H9 (cell line): ENCODE measurements at regions not wholly inside any gene's neighbourhood (a gene's known extent, or its start where the extent isn't known, plus 50 kb on each side); places are given as distances from the start of the nearest gene placed in this dataset.
A peak's percentile ranks its signal among the peaks of the same experiment; 100 is the strongest.

Source experiments
- DNase-seq: peaks from one replicate; pipeline ENCODE4 v3.0.0-alpha.2; 2017
- H2AFZ ChIP-seq: one replicate; pipeline ENCODE4 v1.6.1; 2013; ENCODE audit warnings: mild to moderate bottlenecking, low read length, control low read depth, moderate library complexity
- H2AK5ac ChIP-seq: 2 replicates; pipeline ENCODE4 v1.6.1; 2013; ENCODE audit warnings: low read length, control low read depth, mixed read lengths; ENCODE audit not compliant: insufficient read length
- H2BK120ac ChIP-seq: one replicate; pipeline ENCODE4 v1.6.1; 2013; ENCODE audit warnings: low read depth, mild to moderate bottlenecking, low read length, control low read depth, inconsistent platforms; ENCODE audit not compliant: poor library complexity, severe bottlenecking
- H2BK12ac ChIP-seq: 2 replicates; pipeline ENCODE4 v1.6.1; 2013; ENCODE audit warnings: low read length, control low read depth, mixed read lengths, low read depth; ENCODE audit not compliant: insufficient read length
- H2BK15ac ChIP-seq: 2 replicates; pipeline ENCODE4 v1.6.1; 2013; ENCODE audit warnings: low read depth, low read length, control low read depth
- H2BK20ac ChIP-seq: one replicate; pipeline ENCODE4 v1.6.1; 2013; ENCODE audit warnings: low read depth, mild to moderate bottlenecking, low read length, control low read depth, inconsistent platforms; ENCODE audit not compliant: poor library complexity, severe bottlenecking
- H2BK5ac ChIP-seq: 2 replicates; pipeline ENCODE4 v1.6.1; 2013; ENCODE audit warnings: low read length, control low read depth, mixed read lengths; ENCODE audit not compliant: insufficient read length
- H3K14ac ChIP-seq: 2 replicates; pipeline ENCODE4 v1.6.1; 2013; ENCODE audit warnings: low read length, control low read depth; ENCODE audit not compliant: insufficient read depth
- H3K18ac ChIP-seq: 2 replicates; pipeline ENCODE4 v1.6.1; 2013; ENCODE audit warnings: low read depth, mild to moderate bottlenecking, mixed read lengths, low read length, control low read depth; ENCODE audit not compliant: insufficient read length
- H3K23ac ChIP-seq: 2 replicates; pipeline ENCODE4 v1.6.1; 2013; ENCODE audit warnings: low read length, control low read depth, mixed read lengths, low read depth; ENCODE audit not compliant: insufficient read length
- H3K23me2 ChIP-seq: 2 replicates; pipeline ENCODE4 v1.6.1; 2013; ENCODE audit warnings: low read depth, mild to moderate bottlenecking, mixed read lengths, low read length, control low read depth; ENCODE audit not compliant: insufficient read length, poor library complexity, severe bottlenecking
- H3K27ac ChIP-seq: 2 replicates; pipeline ENCODE4 v1.5.1; 2013; ENCODE audit warnings: low read length, control low read depth, mixed read lengths, low read depth; ENCODE audit not compliant: insufficient read length
- H3K27me3 ChIP-seq: 2 replicates; pipeline ENCODE4 v1.6.1; 2013; ENCODE audit warnings: low read length, control low read depth, inconsistent platforms; ENCODE audit not compliant: insufficient read depth
- H3K4ac ChIP-seq: 2 replicates; pipeline ENCODE4 v1.6.1; 2013; ENCODE audit warnings: low read depth, mild to moderate bottlenecking, control low read depth, inconsistent platforms, low read length, moderate library complexity
- H3K4me1 ChIP-seq: 2 replicates; pipeline ENCODE4 v1.6.1; 2013; ENCODE audit warnings: low read length, control low read depth, inconsistent platforms; ENCODE audit not compliant: insufficient read depth
- H3K4me2 ChIP-seq: 2 replicates; pipeline ENCODE4 v1.6.1; 2013; ENCODE audit warnings: low read length, control low read depth, mixed read lengths; ENCODE audit not compliant: insufficient read length, insufficient read depth
- H3K56ac ChIP-seq: 2 replicates; pipeline ENCODE4 v1.6.1; 2013; ENCODE audit warnings: low read depth, mild to moderate bottlenecking, mixed read lengths, low read length, control low read depth; ENCODE audit not compliant: insufficient read length
- H3K79me1 ChIP-seq: 2 replicates; pipeline ENCODE4 v1.6.1; 2013; ENCODE audit warnings: low read depth, mild to moderate bottlenecking, moderate library complexity, low read length, control low read depth, inconsistent platforms; ENCODE audit not compliant: insufficient read depth, poor library complexity, severe bottlenecking
- H3K79me2 ChIP-seq: 2 replicates; pipeline ENCODE4 v1.6.1; 2013; ENCODE audit warnings: low read length, control low read depth, inconsistent platforms; ENCODE audit not compliant: insufficient read depth
- H3K9ac ChIP-seq: 2 replicates; pipeline ENCODE4 v1.6.1; 2013; ENCODE audit warnings: low read length, control low read depth, mixed read lengths; ENCODE audit not compliant: insufficient read length; ENCODE audit errors: extremely low read depth
- H3K9me3 ChIP-seq: one replicate; pipeline ENCODE4 v1.6.1; 2013; ENCODE audit warnings: low read depth, low read length, inconsistent platforms; ENCODE audit not compliant: control insufficient read depth
- H3T11ph ChIP-seq: one replicate; pipeline ENCODE4 v1.6.1; 2013; ENCODE audit warnings: mild to moderate bottlenecking, low read length, control low read depth, inconsistent platforms
- H4K20me1 ChIP-seq: one replicate; pipeline ENCODE4 v1.6.1; 2013; ENCODE audit not compliant: control insufficient read depth, insufficient read length, insufficient read depth
- H4K5ac ChIP-seq: 2 replicates; pipeline ENCODE4 v1.6.1; 2013; ENCODE audit warnings: low read depth, mild to moderate bottlenecking, mixed read lengths, low read length, control low read depth; ENCODE audit not compliant: insufficient read length
- H4K8ac ChIP-seq: replicated peaks from 2 replicates; pipeline ENCODE4 v1.6.1; 2013; ENCODE audit warnings: low read length, control low read depth, mixed read lengths, low read depth; ENCODE audit not compliant: insufficient read length
- H4K91ac ChIP-seq: 2 replicates; pipeline ENCODE4 v1.6.1; 2013; ENCODE audit warnings: low read depth, mild to moderate bottlenecking, moderate library complexity, mixed read lengths, low read length, control low read depth; ENCODE audit not compliant: insufficient read length
- H3K27ac Mint-ChIP-seq, 3 experiments: 2 replicates in 2 of 3; 3 replicates in 1 of 3; pipeline ENCODE4 v1.8.0; 2020 to 2021; ENCODE audit warnings: mixed read lengths in 3 of 3, mild to moderate bottlenecking in 1 of 3, moderate library complexity in 1 of 3
- H3K27me3 Mint-ChIP-seq: 2 replicates; pipeline ENCODE4 v1.8.0; 2021; ENCODE audit warnings: low read depth, mild to moderate bottlenecking, moderate library complexity, mixed read lengths
- H3K36me3 Mint-ChIP-seq, 3 experiments: 2 replicates in 2 of 3; 3 replicates in 1 of 3; pipeline ENCODE4 v1.8.0; 2020 to 2021; ENCODE audit warnings: low read depth in 3 of 3, mixed read lengths in 3 of 3; ENCODE audit not compliant: insufficient read depth in 1 of 3
- H3K4me1 Mint-ChIP-seq, 2 experiments: 2 replicates each; pipeline ENCODE4 v1.8.0; 2020; ENCODE audit warnings: mixed read lengths in 2 of 2
- H3K4me3 Mint-ChIP-seq, 2 experiments: 2 replicates in 1 of 2; 3 replicates in 1 of 2; pipeline ENCODE4 v1.8.0; 2020 to 2021; ENCODE audit warnings: mild to moderate bottlenecking in 2 of 2, mixed read lengths in 2 of 2, moderate library complexity in 1 of 2
- H3K9me3 Mint-ChIP-seq, 2 experiments: 2 replicates in 1 of 2; 3 replicates in 1 of 2; pipeline ENCODE4 v1.8.0; 2020; ENCODE audit warnings: mild to moderate bottlenecking in 2 of 2, mixed read lengths in 2 of 2, moderate library complexity in 1 of 2
- CTCF ChIP-seq: fragments of 200-600 bp; sonication (generic); conservative IDR thresholded peaks from 3 replicates; pipeline ENCODE4 v1.8.0; 2021; ENCODE audit warnings: antibody characterized with exemption, mild to moderate bottlenecking
- WGBS: extraction: QIAGEN DNeasy Blood & Tissue Kit; methylation state at CpG from one replicate; pipeline ENCODE4 v1.1.7; 2013; ENCODE audit warnings: missing lambda C conversion rate, low lambda C conversion rate, mixed read lengths; ENCODE audit not compliant: insufficient read length; ENCODE audit errors: extremely low coverage; 5-methylcytosine and 5-hydroxymethylcytosine counted together

GRCh38 chr3:132210476-132211346 lies 106.5 kb upstream of the ACP3 start:
- no peak overlapping the region for H3K27ac Mint-ChIP-seq
- peak; percentile 88 for TF ChIP-seq CTCF

More at GRCh38 chr3:132210476-132211346, 106.5 kb upstream of the ACP3 start:
- Histone ChIP-seq H3K79me2 (no peaks in the 10 kb centered on the region), H3K79me1 (no peaks in the 10 kb centered on the region), H4K91ac (no peak overlapping the region), H3K27ac (no peak overlapping the region), H3K9ac (no peak overlapping the region), H3K4me2 (no peak overlapping the region), H3K4ac (no peak overlapping the region), H4K20me1 (no peaks in the 10 kb centered on the region), H3K56ac (no peak overlapping the region), H3K23me2 (no peaks in the 10 kb centered on the region), H3K27me3 (peaks cover 47% of the 10 kb centered on the region; the same call in 1 of the 2 replicates), H3K9me3 (no peaks in the 10 kb centered on the region), H2BK20ac (no peak overlapping the region), H2AK5ac (no peak overlapping the region), H3K14ac (no peak overlapping the region), H3K4me1 (peaks cover 2% of the 10 kb centered on the region; the same call in 1 of the 2 replicates), H4K5ac (no peak overlapping the region), H2AFZ (no peak overlapping the region), H4K8ac (no peak overlapping the region), H2BK15ac (no peak overlapping the region), H3K18ac (no peak overlapping the region), H3T11ph (no peak overlapping the region), H3K23ac (no peak overlapping the region), H2BK5ac (no peak overlapping the region), H2BK12ac (no peak overlapping the region), H2BK120ac (no peak overlapping the region)
- no peaks in the 10 kb centered on the region for H3K36me3 Mint-ChIP-seq
- H3K9me3 Mint-ChIP-seq = no peaks in the 10 kb centered on the region
- peaks cover 64% of the 10 kb centered on the region for H3K27me3 Mint-ChIP-seq
- H3K4me3 Mint-ChIP-seq = no peak overlapping the region
- WGBS = no CpG with 5 or more reads among the region's 9 CpGs
- peak; percentile 63 for DNase-seq
- peaks cover 13 to 20% of the 10 kb centered on the region in 2 experiments for H3K4me1 Mint-ChIP-seq
